ENCODE measurements at regions not wholly inside any gene's neighbourhood (a gene's known extent, or its start where the extent isn't known, plus 50 kb on each side); places are given as distances from the start of the nearest gene placed in this dataset.
"Not testable (repeated sequence)": the region's sequence is repeated elsewhere in the genome, so short reads cannot be mapped to it uniquely, and the experiment has no call there.

GRCh38 chr1:192493584-192493983 lies 82.0 kb upstream of the RGS1 start:
- no peak for DNase-seq (ENCODE audit: low read depth)

GRCh38 chr1:192496369-192497056 lies 79.1 kb upstream of the RGS1 start:
- Histone ChIP-seq H3K36me3 (ENCODE audit: control insufficient read depth, insufficient read depth, low read length) (no peaks in the 10 kb centered on the region), H3K4me3 (ENCODE audit: low read depth, low read length) (no peak overlapping the region), H3K27me3 (ENCODE audit: control insufficient read depth, insufficient read depth, low read length) (no peaks in the 10 kb centered on the region)
- TF ChIP-seq, protein P1, sequence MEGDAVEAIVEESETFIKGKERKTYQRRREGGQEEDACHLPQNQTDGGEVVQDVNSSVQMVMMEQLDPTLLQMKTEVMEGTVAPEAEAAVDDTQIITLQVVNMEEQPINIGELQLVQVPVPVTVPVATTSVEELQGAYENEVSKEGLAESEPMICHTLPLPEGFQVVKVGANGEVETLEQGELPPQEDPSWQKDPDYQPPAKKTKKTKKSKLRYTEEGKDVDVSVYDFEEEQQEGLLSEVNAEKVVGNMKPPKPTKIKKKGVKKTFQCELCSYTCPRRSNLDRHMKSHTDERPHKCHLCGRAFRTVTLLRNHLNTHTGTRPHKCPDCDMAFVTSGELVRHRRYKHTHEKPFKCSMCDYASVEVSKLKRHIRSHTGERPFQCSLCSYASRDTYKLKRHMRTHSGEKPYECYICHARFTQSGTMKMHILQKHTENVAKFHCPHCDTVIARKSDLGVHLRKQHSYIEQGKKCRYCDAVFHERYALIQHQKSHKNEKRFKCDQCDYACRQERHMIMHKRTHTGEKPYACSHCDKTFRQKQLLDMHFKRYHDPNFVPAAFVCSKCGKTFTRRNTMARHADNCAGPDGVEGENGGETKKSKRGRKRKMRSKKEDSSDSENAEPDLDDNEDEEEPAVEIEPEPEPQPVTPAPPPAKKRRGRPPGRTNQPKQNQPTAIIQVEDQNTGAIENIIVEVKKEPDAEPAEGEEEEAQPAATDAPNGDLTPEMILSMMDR (IDR thresholded peaks at IDR 0.05; ENCODE audit: insufficient read depth, low read length, poor library complexity, severe bottlenecking): no peak
- DNase-seq (ENCODE audit: low read depth): no peak

More at GRCh38 chr1:192493584-192493983, 82.0 kb upstream of the RGS1 start:
- H3K4me3 ChIP-seq (ENCODE audit: low read depth, low read length): no peak overlapping the region
- no peaks in the 10 kb centered on the region for H3K27me3 ChIP-seq (ENCODE audit: control insufficient read depth, insufficient read depth, low read length)
- H3K36me3 ChIP-seq (ENCODE audit: control insufficient read depth, insufficient read depth, low read length): no peaks in the 10 kb centered on the region
- TF ChIP-seq, protein P1 (IDR thresholded peaks at IDR 0.05; ENCODE audit: insufficient read depth, low read length, poor library complexity, severe bottlenecking): no peak

GRCh38 chr1:192497214-192497794 lies 78.3 kb upstream of the RGS1 start:
- Histone ChIP-seq H3K36me3 (ENCODE audit: control insufficient read depth, insufficient read depth, low read length) (no peaks in the 10 kb centered on the region), H3K4me3 (ENCODE audit: low read depth, low read length) (no peak overlapping the region), H3K27me3 (ENCODE audit: control insufficient read depth, insufficient read depth, low read length) (no peaks in the 10 kb centered on the region)
- no peak for DNase-seq (ENCODE audit: low read depth)
- TF ChIP-seq, protein P1 (IDR thresholded peaks at IDR 0.05; ENCODE audit: insufficient read depth, low read length, poor library complexity, severe bottlenecking): no peak

- not testable (repeated sequence) for H3K36me3 ChIP-seq (ENCODE audit: control insufficient read depth, insufficient read depth, low read length); H3K27me3 ChIP-seq (ENCODE audit: control insufficient read depth, insufficient read depth, low read length); H3K4me3 ChIP-seq (ENCODE audit: low read depth, low read length); DNase-seq (ENCODE audit: low read depth)
Measured at GRCh38 chr1:192498092-192498491, 77.5 kb upstream of the RGS1 start.

DNA sequence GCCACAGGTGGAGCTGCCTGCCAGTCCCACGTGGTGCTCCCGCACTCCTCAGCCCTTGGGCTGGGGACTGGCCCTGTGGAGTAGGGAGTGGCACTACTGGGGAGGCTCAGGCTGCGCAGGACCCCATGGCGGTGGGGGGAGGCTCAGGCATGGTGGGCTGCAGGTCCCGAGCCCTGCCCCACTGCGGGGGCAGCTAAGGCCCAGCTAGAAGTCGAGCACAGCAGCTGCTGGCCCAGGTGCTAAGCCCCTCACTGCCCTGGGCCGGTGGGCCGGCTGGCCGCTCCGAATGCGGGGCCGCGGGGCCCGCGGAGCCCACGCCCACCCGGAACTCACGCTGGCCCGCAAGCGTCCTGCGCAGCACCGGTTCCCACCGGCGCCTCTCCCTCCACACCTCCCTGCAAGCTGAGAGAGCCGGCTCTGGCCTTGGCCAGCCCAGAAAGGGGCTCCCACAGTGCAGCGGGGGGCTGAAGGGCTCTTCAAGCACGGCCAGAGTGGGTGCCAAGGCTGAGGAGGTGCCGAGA lies 76.5 kb upstream of the RGS1 start:
- not testable (repeated sequence) for H3K27me3 ChIP-seq (ENCODE audit: control insufficient read depth, insufficient read depth, low read length); H3K4me3 ChIP-seq (ENCODE audit: low read depth, low read length); H3K36me3 ChIP-seq (ENCODE audit: control insufficient read depth, insufficient read depth, low read length); DNase-seq (ENCODE audit: low read depth)

GRCh38 chr1:192500541-192500940 lies 75.0 kb upstream of the RGS1 start:
- not testable (repeated sequence) for H3K4me3 ChIP-seq (ENCODE audit: low read depth, low read length); H3K27me3 ChIP-seq (ENCODE audit: control insufficient read depth, insufficient read depth, low read length); H3K36me3 ChIP-seq (ENCODE audit: control insufficient read depth, insufficient read depth, low read length); DNase-seq (ENCODE audit: low read depth)

- no peak overlapping the region for H3K4me3 ChIP-seq (ENCODE audit: low read depth, low read length)
- TF ChIP-seq, protein P1 (IDR thresholded peaks at IDR 0.05; ENCODE audit: insufficient read depth, low read length, poor library complexity, severe bottlenecking): peak; percentile 38
- no peaks in the 10 kb centered on the region for H3K27me3 ChIP-seq (ENCODE audit: control insufficient read depth, insufficient read depth, low read length)
- H3K36me3 ChIP-seq (ENCODE audit: control insufficient read depth, insufficient read depth, low read length): no peaks in the 10 kb centered on the region
- no peak for DNase-seq (ENCODE audit: low read depth)
Measured at GRCh38 chr1:192506741-192507155, 68.8 kb upstream of the RGS1 start.

Measured in kidney epithelial cell (primary cell).